Hepatocyte (in vitro differentiated cells): ENCODE measurements at regions not wholly inside any gene's neighbourhood (a gene's known extent, or its start where the extent isn't known, plus 50 kb on each side); places are given as distances from the start of the nearest gene placed in this dataset.

Source experiments
- CTCF ChIP-seq: fragments of 200-600 bp; sonication (generic); IDR thresholded peaks from 2 replicates; pipeline ENCODE4 v1.5.1; 2016; ENCODE audit warnings: antibody characterized with exemption, mild to moderate bottlenecking; ENCODE audit not compliant: poor library complexity
- EZH2 ChIP-seq: fragments of 200-600 bp; sonication (generic); IDR thresholded peaks from 2 replicates; pipeline ENCODE4 v1.6.1; 2016; ENCODE audit warnings: antibody characterized with exemption, mild to moderate bottlenecking, borderline replicate concordance
- EZH2phosphoT487 ChIP-seq: fragments of 200-600 bp; sonication (generic); IDR thresholded peaks from one replicate; pipeline ENCODE4 v1.6.1; 2018; ENCODE audit warnings: antibody characterized with exemption, mild to moderate bottlenecking, low read depth, moderate library complexity; ENCODE audit not compliant: unreplicated experiment, severe bottlenecking

DNA sequence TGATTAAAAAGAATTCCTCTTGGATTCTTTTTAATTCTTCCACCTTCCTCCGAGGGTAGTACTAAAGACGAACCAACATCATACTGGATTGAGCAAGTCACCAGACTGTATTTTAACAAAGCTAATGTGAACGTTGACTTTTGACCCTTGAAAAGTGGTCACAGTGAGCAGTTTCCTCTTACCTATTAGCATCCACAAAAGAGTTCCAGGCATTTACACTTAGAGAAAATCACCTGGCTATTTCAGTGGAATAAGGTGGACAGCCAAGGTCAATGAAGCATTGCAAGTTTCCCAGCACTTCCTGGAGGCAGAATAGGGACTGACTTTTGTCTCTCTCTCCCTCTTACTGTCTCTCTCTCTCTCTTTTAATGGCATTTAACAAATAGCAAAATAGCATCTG is 145.1 kb upstream of the DAB2 start:
- TF ChIP-seq CTCF (no peak), EZH2 (no peak), EZH2phosphoT487 (no peak)
